HG03457 (cell line): ENCODE measurements at regions not wholly inside any gene's neighbourhood (a gene's known extent, or its start where the extent isn't known, plus 50 kb on each side); places are given as distances from the start of the nearest gene placed in this dataset.

Experiments
- ATAC-seq: cut with Tn5 transposase; IDR thresholded peaks from one replicate; pipeline ENCODE4 v1.9.1; 2021; ENCODE audit warnings: moderate number of reproducible peaks; ENCODE audit not compliant: unreplicated experiment

GRCh38 chr4:186927624-186928023 lies 204.0 kb upstream of the FAT1 start:
- no peak for ATAC-seq

GRCh38 chr4:186930024-186930423 lies 206.4 kb upstream of the FAT1 start:
- no peak for ATAC-seq

DNA sequence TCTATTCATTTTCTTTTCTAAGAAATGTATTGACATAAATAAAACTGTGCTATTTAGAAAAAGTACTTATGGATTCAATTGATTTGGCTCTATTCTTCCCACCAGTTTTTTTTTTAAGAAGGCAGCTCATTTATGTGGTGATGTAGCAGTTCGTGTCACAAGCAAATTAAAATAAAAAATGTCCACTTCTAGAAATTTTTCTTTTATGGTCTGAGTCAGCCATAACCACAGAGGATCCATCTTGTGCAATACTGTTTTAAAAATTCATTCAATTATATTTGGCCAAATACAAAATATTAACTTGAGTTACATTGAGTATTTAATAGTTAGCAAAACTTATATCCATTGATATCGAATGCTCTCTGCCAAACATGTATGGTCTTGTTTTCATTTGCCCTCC lies 207.9 kb upstream of the FAT1 start:
- ATAC-seq, result no peak

- no peak for ATAC-seq
Observed at GRCh38 chr4:186932196-186932595, 208.5 kb upstream of the FAT1 start.

DNA sequence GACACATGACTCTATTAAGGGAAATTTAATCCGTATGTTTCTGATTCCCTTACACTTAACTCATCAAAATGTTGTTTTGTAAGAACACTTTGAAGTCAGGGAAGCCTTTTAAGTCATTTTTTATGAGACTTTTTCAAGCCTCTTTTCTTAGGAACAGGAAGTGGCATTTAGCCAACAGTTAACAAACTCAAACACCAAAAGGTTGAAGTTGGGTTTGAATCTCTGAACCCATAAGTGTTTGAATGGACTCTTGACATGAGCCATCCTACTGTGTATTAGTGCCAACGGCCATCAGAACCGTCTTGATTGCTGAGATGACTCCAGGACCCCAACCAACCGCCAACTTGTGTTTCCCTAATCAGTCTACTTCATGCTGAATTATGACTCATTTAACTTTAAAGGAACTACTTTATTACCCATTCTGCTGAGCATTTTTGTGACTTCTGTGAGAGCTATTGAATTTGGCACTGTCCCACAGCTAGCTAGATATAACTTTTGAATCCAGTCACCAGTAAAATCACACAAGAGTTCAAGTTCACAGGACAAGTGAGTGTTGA lies 209.1 kb upstream of the FAT1 start:
- no peak for ATAC-seq

DNA sequence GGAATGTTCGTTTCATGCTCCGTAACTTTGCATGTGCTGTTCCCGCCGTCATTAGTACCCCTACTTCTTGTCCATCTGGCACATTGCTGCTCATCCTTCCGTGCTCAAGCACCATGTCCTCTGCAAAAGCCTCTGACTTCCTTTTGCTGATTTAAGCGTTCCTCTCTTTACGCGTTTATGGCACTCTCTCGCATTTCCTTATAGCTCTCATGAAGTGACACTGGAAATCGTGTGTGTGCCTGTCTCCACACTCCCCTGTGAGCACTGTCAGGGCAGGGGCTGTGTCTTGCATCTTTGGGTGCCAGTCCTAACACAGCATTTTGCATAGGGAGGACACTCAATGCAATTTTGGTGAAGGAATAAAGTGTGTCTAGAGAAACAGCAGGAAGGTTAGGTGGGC lies 210.6 kb upstream of the FAT1 start:
- ATAC-seq, result no peak

- no peak for ATAC-seq
Observed at GRCh38 chr4:186934841-186935443, 211.3 kb upstream of the FAT1 start.

- ATAC-seq, result no peak
Observed at GRCh38 chr4:186935901-186936300, 212.2 kb upstream of the FAT1 start.

GRCh38 chr4:186936496-186937375 lies 213.1 kb upstream of the FAT1 start:
- no peak for ATAC-seq

- ATAC-seq, result no peak
Observed at GRCh38 chr4:186939226-186939625, 215.6 kb upstream of the FAT1 start.

DNA sequence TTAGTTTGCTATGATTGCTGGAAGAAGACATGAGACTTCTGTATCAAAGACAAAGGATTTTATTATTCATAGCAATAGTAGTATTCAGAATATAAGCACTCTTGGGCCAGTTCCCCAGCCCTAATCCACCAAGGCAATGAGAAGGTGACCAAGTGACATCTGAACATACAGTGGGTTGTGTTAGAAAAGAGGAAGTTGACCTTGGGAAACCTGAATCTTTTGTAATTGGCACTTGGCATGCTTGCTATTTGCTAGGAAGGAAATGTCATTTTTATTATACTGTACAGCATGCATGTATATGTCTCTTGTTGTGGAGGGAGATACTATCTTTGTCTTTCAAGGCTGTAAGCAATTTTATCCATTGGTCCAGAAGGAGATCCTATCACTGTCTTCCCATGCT lies 216.1 kb upstream of the FAT1 start:
- no peak for ATAC-seq

- ATAC-seq, result no peak
Observed at GRCh38 chr4:186940476-186940875, 216.8 kb upstream of the FAT1 start.

DNA sequence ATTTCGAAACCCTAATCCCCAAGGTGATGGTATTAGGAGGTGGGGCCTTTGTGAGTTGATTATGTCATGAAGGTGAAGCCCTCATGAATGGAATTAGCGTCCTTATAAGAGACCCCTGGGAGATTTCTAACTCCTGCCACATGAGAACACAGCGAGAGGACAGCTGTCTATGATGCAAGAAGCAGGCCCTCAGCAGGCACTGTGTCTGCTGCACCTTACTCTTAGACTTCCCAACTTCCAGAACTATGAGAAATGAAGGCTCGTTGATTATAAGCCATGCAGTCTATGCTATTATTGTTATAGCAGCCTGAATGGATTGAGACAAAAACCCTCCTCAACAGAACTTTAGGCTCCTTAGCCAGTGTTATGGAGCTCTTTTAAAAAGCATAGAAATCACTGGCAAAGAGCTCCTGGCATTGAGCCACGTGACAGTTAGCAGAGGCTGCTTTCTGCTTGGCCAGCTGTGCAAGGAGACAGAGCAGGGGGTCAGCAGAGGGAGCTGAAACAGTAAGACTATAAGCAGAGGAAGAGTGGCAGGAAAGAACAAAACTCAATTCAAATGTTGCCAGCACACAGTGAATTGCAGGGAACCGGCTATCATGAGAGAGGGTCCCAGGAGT lies 219.2 kb upstream of the FAT1 start:
- no peak for ATAC-seq

- ATAC-seq, result no peak
Observed at GRCh38 chr4:186943411-186943810, 219.8 kb upstream of the FAT1 start.

- no peak for ATAC-seq
Observed at GRCh38 chr4:186946136-186946535, 222.5 kb upstream of the FAT1 start.

DNA sequence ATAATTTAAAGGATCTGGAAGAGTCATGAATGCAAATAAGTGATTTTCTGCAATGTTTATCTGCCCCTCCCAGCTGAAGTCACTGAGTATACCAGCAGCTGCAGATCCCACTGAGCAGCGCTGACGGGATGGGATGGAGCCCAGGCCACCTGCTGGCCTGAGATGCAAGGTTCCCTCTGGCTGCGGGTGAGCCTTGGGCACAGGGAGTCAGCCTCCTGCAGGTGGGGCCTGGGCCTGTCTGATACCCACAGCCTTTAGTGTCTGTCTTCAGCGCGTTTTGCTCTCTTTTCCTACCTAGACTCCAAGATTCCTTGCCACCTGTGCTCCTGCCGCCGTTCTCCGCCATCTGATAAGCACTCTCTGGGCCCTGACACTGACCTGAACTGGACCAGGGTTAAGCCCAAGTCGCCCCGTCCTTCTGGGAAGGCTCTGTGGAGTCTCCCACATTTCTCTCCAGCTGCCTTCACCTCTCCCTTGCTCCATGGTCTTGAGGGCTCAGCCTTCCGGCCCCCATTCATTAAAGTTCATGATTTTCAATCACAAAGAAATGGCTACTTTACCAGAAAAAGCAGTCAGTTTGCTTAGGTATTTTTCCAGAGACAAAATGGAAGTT lies 223.1 kb upstream of the FAT1 start:
- ATAC-seq, result no peak

GRCh38 chr4:186948361-186949242 lies 224.9 kb upstream of the FAT1 start:
- no peak for ATAC-seq

- no peak for ATAC-seq
Observed at GRCh38 chr4:186949847-186950246, 226.2 kb upstream of the FAT1 start.

DNA sequence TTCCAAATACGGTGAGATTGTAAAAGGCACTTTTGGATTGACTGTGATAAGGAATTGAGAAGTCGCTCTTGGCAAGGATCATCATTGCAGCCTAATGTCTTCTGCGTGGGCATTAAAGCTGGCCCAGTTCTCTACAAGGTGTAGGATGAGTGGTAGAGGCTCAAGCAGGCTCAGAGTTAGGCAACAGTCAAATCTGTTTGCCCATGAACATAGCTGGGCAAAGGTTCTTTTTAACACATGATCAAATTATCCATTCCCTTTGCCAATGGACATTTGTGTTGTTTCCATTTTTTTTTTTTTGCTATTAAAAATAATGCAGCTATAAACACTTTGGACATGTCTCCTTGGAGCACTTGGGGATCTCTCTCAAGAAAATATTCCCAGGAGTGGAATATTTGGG lies 229.1 kb upstream of the FAT1 start:
- no peak for ATAC-seq

- no peak for ATAC-seq
Observed at GRCh38 chr4:186953599-186954260, 230.1 kb upstream of the FAT1 start.
